SK-N-SH treated with all-trans-retinoic acid at 6 μM for 48 hours (cell line): ENCODE measurements at regions not wholly inside any gene's neighbourhood (a gene's known extent, or its start where the extent isn't known, plus 50 kb on each side); places are given as distances from the start of the nearest gene placed in this dataset.
"Not testable (repeated sequence)": the region's sequence is repeated elsewhere in the genome, so short reads cannot be mapped to it uniquely, and the experiment has no call there.

Experiments used
- CREB5 ChIP-seq: fragments of 250-450 bp; sonication (Bioruptor Pico); IDR thresholded peaks from 2 replicates; pipeline ENCODE4 v1.5.1; 2020; ENCODE audit warnings: low read depth, mild to moderate bottlenecking, moderate library complexity
- GLIS3 ChIP-seq: fragments of 250-450 bp; sonication (Bioruptor Pico); IDR thresholded peaks from 2 replicates; pipeline ENCODE4 v1.5.0; 2020; ENCODE audit warnings: mild to moderate bottlenecking, moderate library complexity
- PATZ1 ChIP-seq: fragments of 250-450 bp; sonication (Bioruptor Pico); IDR thresholded peaks from 2 replicates; pipeline ENCODE4 v1.8.0; 2020; ENCODE audit warnings: mild to moderate bottlenecking, moderate library complexity, borderline replicate concordance
- POU6F1 ChIP-seq: fragments of 250-450 bp; sonication (Bioruptor Pico); IDR thresholded peaks from 2 replicates; pipeline ENCODE4 v1.8.0; 2021; ENCODE audit warnings: low read depth, mild to moderate bottlenecking, moderate library complexity, borderline replicate concordance
- SNAI2 ChIP-seq: fragments of 250-450 bp; sonication (Bioruptor Pico); IDR thresholded peaks from 2 replicates; pipeline ENCODE4 v1.5.0; 2020; ENCODE audit warnings: mild to moderate bottlenecking, moderate library complexity
- TCF4 ChIP-seq: fragments of 250-450 bp; sonication (Bioruptor Pico); IDR thresholded peaks from 2 replicates; pipeline ENCODE4 v1.8.0; 2021; ENCODE audit warnings: mild to moderate bottlenecking, moderate library complexity, borderline replicate concordance
- ZNF70 ChIP-seq: fragments of 450-650 bp; formaldehyde crosslinking; IDR thresholded peaks from 2 replicates; pipeline ENCODE4 v1.5.0; 2020; ENCODE audit warnings: mild to moderate bottlenecking, moderate library complexity

GRCh38 chr7:39781557-39781956 lies 158.2 kb downstream of the RALA start:
- not testable (repeated sequence) for TF ChIP-seq PATZ1; CREB5 (CRISPR knock-in tag); POU6F1 (CRISPR knock-in tag); TCF4 (CRISPR knock-in tag); GLIS3; SNAI2; ZNF70 (CRISPR knock-in tag)
